ENCODE measurements at regions not wholly inside any gene's neighbourhood (a gene's known extent, or its start where the extent isn't known, plus 50 kb on each side); places are given as distances from the start of the nearest gene placed in this dataset.
"Not testable (repeated sequence)": the region's sequence is repeated elsewhere in the genome, so short reads cannot be mapped to it uniquely, and the experiment has no call there.

GRCh38 chr21:9724542-9724941 is 796.8 kb upstream of the TPTE start:
- not testable (repeated sequence) for H3K4me2 ChIP-seq (ENCODE audit: low read depth, low read length, poor library complexity, severe bottlenecking); H2AFZ ChIP-seq (ENCODE audit: low read length); H3K79me2 ChIP-seq (ENCODE audit: low read length); DNase-seq; H3K4me1 ChIP-seq (ENCODE audit: low read length); H3K36me3 ChIP-seq (ENCODE audit: insufficient read depth, low read length); H3K4me3 ChIP-seq (ENCODE audit: low read length); H3K9me2 ChIP-seq (replicated peaks; ENCODE audit: insufficient read depth, low read length); H4K20me1 ChIP-seq (ENCODE audit: insufficient read depth, low read depth, low read length); H3K9ac ChIP-seq (ENCODE audit: low read length); H3K27me3 ChIP-seq (ENCODE audit: low read length); H3K27ac ChIP-seq (ENCODE audit: low read length)
- H3K9me3 ChIP-seq (ENCODE audit: low read length) = peaks cover 57% of the 10 kb centered on the region

GRCh38 chr21:9727187-9727586 is 794.2 kb upstream of the TPTE start:
- not testable (repeated sequence) for H3K4me3 ChIP-seq (ENCODE audit: low read length); H3K4me1 ChIP-seq (ENCODE audit: low read length); H3K36me3 ChIP-seq (ENCODE audit: insufficient read depth, low read length); H3K27me3 ChIP-seq (ENCODE audit: low read length); H2AFZ ChIP-seq (ENCODE audit: low read length); H3K9ac ChIP-seq (ENCODE audit: low read length); H4K20me1 ChIP-seq (ENCODE audit: insufficient read depth, low read depth, low read length); H3K79me2 ChIP-seq (ENCODE audit: low read length); H3K9me2 ChIP-seq (replicated peaks; ENCODE audit: insufficient read depth, low read length); H3K27ac ChIP-seq (ENCODE audit: low read length); H3K4me2 ChIP-seq (ENCODE audit: low read depth, low read length, poor library complexity, severe bottlenecking); DNase-seq
- H3K9me3 ChIP-seq (ENCODE audit: low read length) = peaks cover 61% of the 10 kb centered on the region

- not testable (repeated sequence) for H2AFZ ChIP-seq (ENCODE audit: low read length); DNase-seq; H3K9ac ChIP-seq (ENCODE audit: low read length); H3K4me3 ChIP-seq (ENCODE audit: low read length); H3K4me2 ChIP-seq (ENCODE audit: low read depth, low read length, poor library complexity, severe bottlenecking); H3K27ac ChIP-seq (ENCODE audit: low read length); H3K36me3 ChIP-seq (ENCODE audit: insufficient read depth, low read length); H3K79me2 ChIP-seq (ENCODE audit: low read length); H3K4me1 ChIP-seq (ENCODE audit: low read length); H4K20me1 ChIP-seq (ENCODE audit: insufficient read depth, low read depth, low read length); H3K9me2 ChIP-seq (replicated peaks; ENCODE audit: insufficient read depth, low read length); H3K27me3 ChIP-seq (ENCODE audit: low read length)
- H3K9me3 ChIP-seq (ENCODE audit: low read length) = peaks cover 60% of the 10 kb centered on the region
Measured at GRCh38 chr21:9728219-9728992, 793.0 kb upstream of the TPTE start.

- H3K9ac ChIP-seq (ENCODE audit: low read length) = no peak overlapping the region
- no peaks in the 10 kb centered on the region for H3K27me3 ChIP-seq (ENCODE audit: low read length)
- peaks cover 59% of the 10 kb centered on the region for H3K9me3 ChIP-seq (ENCODE audit: low read length)
- H3K9me2 ChIP-seq (replicated peaks; ENCODE audit: insufficient read depth, low read length) = no peaks in the 10 kb centered on the region
- no peaks in the 10 kb centered on the region for H4K20me1 ChIP-seq (ENCODE audit: insufficient read depth, low read depth, low read length)
- no peaks in the 10 kb centered on the region for H3K79me2 ChIP-seq (ENCODE audit: low read length)
- H3K4me3 ChIP-seq (ENCODE audit: low read length) = no peak overlapping the region
- H3K27ac ChIP-seq (ENCODE audit: low read length) = no peak overlapping the region
- no peak overlapping the region for H3K4me2 ChIP-seq (ENCODE audit: low read depth, low read length, poor library complexity, severe bottlenecking)
- H3K4me1 ChIP-seq (ENCODE audit: low read length) = no peaks in the 10 kb centered on the region
- no peak for DNase-seq
- H3K36me3 ChIP-seq (ENCODE audit: insufficient read depth, low read length) = no peaks in the 10 kb centered on the region
- no peak overlapping the region for H2AFZ ChIP-seq (ENCODE audit: low read length)
Measured at GRCh38 chr21:9730866-9731265, 790.5 kb upstream of the TPTE start.

- H2AFZ ChIP-seq (ENCODE audit: low read length); DNase-seq: not testable (repeated sequence)
Measured at GRCh38 chr21:9731317-9731716, 790.1 kb upstream of the TPTE start.

GRCh38 chr21:9732605-9733004 is 788.8 kb upstream of the TPTE start:
- H3K4me1 ChIP-seq (ENCODE audit: low read length); H3K4me3 ChIP-seq (ENCODE audit: low read length); H3K9me2 ChIP-seq (replicated peaks; ENCODE audit: insufficient read depth, low read length); H3K79me2 ChIP-seq (ENCODE audit: low read length); DNase-seq; H3K27me3 ChIP-seq (ENCODE audit: low read length); H3K4me2 ChIP-seq (ENCODE audit: low read depth, low read length, poor library complexity, severe bottlenecking); H4K20me1 ChIP-seq (ENCODE audit: insufficient read depth, low read depth, low read length); H3K9ac ChIP-seq (ENCODE audit: low read length); H3K36me3 ChIP-seq (ENCODE audit: insufficient read depth, low read length); H3K27ac ChIP-seq (ENCODE audit: low read length); H2AFZ ChIP-seq (ENCODE audit: low read length): not testable (repeated sequence)
- H3K9me3 ChIP-seq (ENCODE audit: low read length) = peaks cover 64% of the 10 kb centered on the region

More at GRCh38 chr21:9731317-9731716, 790.1 kb upstream of the TPTE start:
- H3K79me2 ChIP-seq (ENCODE audit: low read length); H3K27ac ChIP-seq (ENCODE audit: low read length); H4K20me1 ChIP-seq (ENCODE audit: insufficient read depth, low read depth, low read length); H3K4me1 ChIP-seq (ENCODE audit: low read length); H3K9me2 ChIP-seq (replicated peaks; ENCODE audit: insufficient read depth, low read length); H3K9ac ChIP-seq (ENCODE audit: low read length); H3K4me3 ChIP-seq (ENCODE audit: low read length); H3K36me3 ChIP-seq (ENCODE audit: insufficient read depth, low read length); H3K4me2 ChIP-seq (ENCODE audit: low read depth, low read length, poor library complexity, severe bottlenecking); H3K27me3 ChIP-seq (ENCODE audit: low read length): not testable (repeated sequence)
- H3K9me3 ChIP-seq (ENCODE audit: low read length) = peaks cover 61% of the 10 kb centered on the region

- not testable (repeated sequence) for H3K27me3 ChIP-seq (ENCODE audit: low read length); H2AFZ ChIP-seq (ENCODE audit: low read length); H3K79me2 ChIP-seq (ENCODE audit: low read length); H3K4me2 ChIP-seq (ENCODE audit: low read depth, low read length, poor library complexity, severe bottlenecking); H3K4me3 ChIP-seq (ENCODE audit: low read length); H4K20me1 ChIP-seq (ENCODE audit: insufficient read depth, low read depth, low read length); H3K4me1 ChIP-seq (ENCODE audit: low read length); DNase-seq; H3K36me3 ChIP-seq (ENCODE audit: insufficient read depth, low read length); H3K27ac ChIP-seq (ENCODE audit: low read length); H3K9ac ChIP-seq (ENCODE audit: low read length); H3K9me2 ChIP-seq (replicated peaks; ENCODE audit: insufficient read depth, low read length)
- H3K9me3 ChIP-seq (ENCODE audit: low read length) = peaks cover 62% of the 10 kb centered on the region
Measured at GRCh38 chr21:9733761-9734558, 787.4 kb upstream of the TPTE start.

- no peak overlapping the region for H3K4me2 ChIP-seq (ENCODE audit: low read depth, low read length, poor library complexity, severe bottlenecking)
- no peak overlapping the region for H3K9ac ChIP-seq (ENCODE audit: low read length)
- no peak for DNase-seq
- H3K9me3 ChIP-seq (ENCODE audit: low read length) = peaks cover 63% of the 10 kb centered on the region
- H4K20me1 ChIP-seq (ENCODE audit: insufficient read depth, low read depth, low read length) = no peaks in the 10 kb centered on the region
- H2AFZ ChIP-seq (ENCODE audit: low read length) = no peak overlapping the region
- no peaks in the 10 kb centered on the region for H3K4me1 ChIP-seq (ENCODE audit: low read length)
- no peak overlapping the region for H3K4me3 ChIP-seq (ENCODE audit: low read length)
- H3K27ac ChIP-seq (ENCODE audit: low read length) = no peak overlapping the region
- no peaks in the 10 kb centered on the region for H3K27me3 ChIP-seq (ENCODE audit: low read length)
- no peaks in the 10 kb centered on the region for H3K9me2 ChIP-seq (replicated peaks; ENCODE audit: insufficient read depth, low read length)
- H3K79me2 ChIP-seq (ENCODE audit: low read length) = no peaks in the 10 kb centered on the region
- no peaks in the 10 kb centered on the region for H3K36me3 ChIP-seq (ENCODE audit: insufficient read depth, low read length)
Measured at GRCh38 chr21:9735421-9735961, 785.9 kb upstream of the TPTE start.
